ENCODE measurements at regions not wholly inside any gene's neighbourhood (a gene's known extent, or its start where the extent isn't known, plus 50 kb on each side); places are given as distances from the start of the nearest gene placed in this dataset.

- TF ChIP-seq CTCF (IDR thresholded peaks at IDR 0.05) (no peak), EP300 (IDR thresholded peaks at IDR 0.05) (no peak)
Observed at GRCh38 chr5:173727839-173728778, 111.7 kb upstream of the BOD1 start.

Measured in suprapubic skin (tissue), 3 donors.